Adrenal gland (tissue), 9 donors: ENCODE measurements at regions not wholly inside any gene's neighbourhood (a gene's known extent, or its start where the extent isn't known, plus 50 kb on each side); places are given as distances from the start of the nearest gene placed in this dataset.

Experiments
- DNase-seq, 7 donors: peaks; one replicate each; pipeline ENCODE4 v3.0.0-alpha.2; 2019 to 2020
- H3K27ac ChIP-seq, 5 donors: fragments of 200-600 bp; sonication (generic) in 4 of 5; 1 replicate in 3 of 5; 2 replicates in 2 of 5; pipeline versions ENCODE4 v1.5.1 to v1.8.0; 2016 to 2020; ENCODE audit warnings: mild to moderate bottlenecking in 1 of 5
- H3K27me3 ChIP-seq: fragments of 200-600 bp; 2 replicates; pipeline ENCODE4 v1.8.0; 2021
- H3K36me3 ChIP-seq, 2 donors: fragments of 200-600 bp; replicated peaks in 1 of 2; 1 replicate in 1 of 2; 2 replicates in 1 of 2; pipeline versions ENCODE4 v1.5.1 to v1.8.0; 2018 to 2022
- H3K4me1 ChIP-seq, 2 donors: fragments of 200-600 bp; replicated peaks in 1 of 2; 1 replicate in 1 of 2; 2 replicates in 1 of 2; pipeline versions ENCODE4 v1.5.1 to v1.8.0; 2018 to 2021
- H3K4me3 ChIP-seq, 4 donors: fragments of 200-600 bp; sonication (generic) in 3 of 4; one replicate each; pipeline ENCODE4 v1.5.1; 2016 to 2018
- H3K9me3 ChIP-seq, 3 donors: fragments of 200-600 bp; sonication (generic) in 1 of 3; replicated peaks in 1 of 3; 1 replicate in 2 of 3; 2 replicates in 1 of 3; pipeline versions ENCODE4 v1.5.1 to v1.8.0; 2016 to 2021
- CTCF ChIP-seq, 6 experiments: fragments of 450-650 bp in 4 of 6; fragments of 200-600 bp in 2 of 6; sonication (generic) in 1 of 6; IDR thresholded peaks; 1 replicate in 5 of 6; 2 replicates in 1 of 6; pipeline versions ENCODE4 v1.5.1 to v1.8.0; 2016 to 2021; ENCODE audit warnings: antibody characterized with exemption in 6 of 6, mild to moderate bottlenecking in 2 of 6, moderate library complexity in 1 of 6
- POLR2A ChIP-seq, 2 donors: fragments of 450-650 bp; IDR thresholded peaks; one replicate each; pipeline ENCODE4 v1.6.1; 2017; ENCODE audit warnings: antibody characterized with exemption in 2 of 2, mild to moderate bottlenecking in 2 of 2, moderate library complexity in 1 of 2
- WGBS, 4 donors: extraction: QIAGEN DNeasy Blood & Tissue Kit in 2 of 4; methylation state at CpG; one replicate each; pipeline versions ENCODE4 v1.1.5 to v1.1.7; 2013 to 2017; 5-methylcytosine and 5-hydroxymethylcytosine counted together
- intact Hi-C, 2 donors: fragments of 100-400 bp; cut with DNase I; formaldehyde crosslinking; loops; one replicate each; pipeline versions ENCODE4 v1.14.1 to v1.15.0; 2022 to 2023
- donor health status: healthy with polysubstance abuse.
- donor health status: Bipolar disorder and iron deficiency.
- donor health status: DM: yes; HTN: yes; CAD: no.
- donor health status: DM: no; HTN: no; CAD: no.
- donor health status: DM: no; HTN: no; CAD: no.

GRCh38 chr7:108839076-108839475 is 269.4 kb downstream of the DNAJB9 start:
- Histone ChIP-seq H3K4me3 (no peak overlapping the region), H3K27ac (no peak overlapping the region), H3K4me1 (peaks cover 0 to 10% of the 10 kb centered on the region in 2 donors), H3K27me3 (no peaks in the 10 kb centered on the region), H3K9me3 (no peaks in the 10 kb centered on the region), H3K36me3 (no peaks in the 10 kb centered on the region)
- no peak for DNase-seq
- intact Hi-C loops = no loop called here
- TF ChIP-seq POLR2A (IDR thresholded peaks at IDR 0.05) = no peak
- no peak for TF ChIP-seq CTCF (IDR thresholded peaks at IDR 0.05)
- 29 to 32% (median 30%) methylated on average over 3 of the region's 3 CpGs for WGBS, 4 donors

GRCh38 chr7:108845951-108846350 is 276.3 kb downstream of the DNAJB9 start:
- no peak for TF ChIP-seq POLR2A (IDR thresholded peaks at IDR 0.05)
- TF ChIP-seq CTCF (IDR thresholded peaks at IDR 0.05) = no peak
- no peaks in the 10 kb centered on the region for H3K27me3 ChIP-seq
- no peak overlapping the region for H3K4me3 ChIP-seq
- H3K4me1 ChIP-seq = no peaks in the 10 kb centered on the region
- H3K9me3 ChIP-seq = no peaks in the 10 kb centered on the region
- H3K36me3 ChIP-seq = no peaks in the 10 kb centered on the region
- intact Hi-C loops = no loop called here
- no peak for DNase-seq
- H3K27ac ChIP-seq = no peak overlapping the region

GRCh38 chr7:108846471-108846870 is 276.8 kb downstream of the DNAJB9 start:
- no peaks in the 10 kb centered on the region for H3K36me3 ChIP-seq
- WGBS, 4 donors = 82 to 86% (median 84%) methylated on average over 7 of the region's 7 CpGs
- H3K27ac ChIP-seq = no peak overlapping the region
- no peak overlapping the region for H3K4me3 ChIP-seq
- no peaks in the 10 kb centered on the region for H3K9me3 ChIP-seq
- no peaks in the 10 kb centered on the region for H3K27me3 ChIP-seq
- intact Hi-C loops = no loop called here
- TF ChIP-seq CTCF (IDR thresholded peaks at IDR 0.05) (no peak), POLR2A (IDR thresholded peaks at IDR 0.05) (no peak)
- DNase-seq = no peak
- no peaks in the 10 kb centered on the region for H3K4me1 ChIP-seq

GRCh38 chr7:108848486-108848885 is 278.8 kb downstream of the DNAJB9 start:
- Histone ChIP-seq H3K9me3 (no peaks in the 10 kb centered on the region), H3K4me3 (no peak overlapping the region), H3K27ac (no peak overlapping the region), H3K36me3 (no peaks in the 10 kb centered on the region), H3K27me3 (no peaks in the 10 kb centered on the region), H3K4me1 (no peaks in the 10 kb centered on the region)
- no peak for DNase-seq
- 89 to 93% (median 90%) methylated on average over 5 of the region's 5 CpGs for WGBS, 4 donors
- intact Hi-C loops = no loop called here
- TF ChIP-seq CTCF (IDR thresholded peaks at IDR 0.05) = no peak
- TF ChIP-seq POLR2A (IDR thresholded peaks at IDR 0.05) = no peak
